ENCODE measurements at regions not wholly inside any gene's neighbourhood (a gene's known extent, or its start where the extent isn't known, plus 50 kb on each side); places are given as distances from the start of the nearest gene placed in this dataset.

DNA sequence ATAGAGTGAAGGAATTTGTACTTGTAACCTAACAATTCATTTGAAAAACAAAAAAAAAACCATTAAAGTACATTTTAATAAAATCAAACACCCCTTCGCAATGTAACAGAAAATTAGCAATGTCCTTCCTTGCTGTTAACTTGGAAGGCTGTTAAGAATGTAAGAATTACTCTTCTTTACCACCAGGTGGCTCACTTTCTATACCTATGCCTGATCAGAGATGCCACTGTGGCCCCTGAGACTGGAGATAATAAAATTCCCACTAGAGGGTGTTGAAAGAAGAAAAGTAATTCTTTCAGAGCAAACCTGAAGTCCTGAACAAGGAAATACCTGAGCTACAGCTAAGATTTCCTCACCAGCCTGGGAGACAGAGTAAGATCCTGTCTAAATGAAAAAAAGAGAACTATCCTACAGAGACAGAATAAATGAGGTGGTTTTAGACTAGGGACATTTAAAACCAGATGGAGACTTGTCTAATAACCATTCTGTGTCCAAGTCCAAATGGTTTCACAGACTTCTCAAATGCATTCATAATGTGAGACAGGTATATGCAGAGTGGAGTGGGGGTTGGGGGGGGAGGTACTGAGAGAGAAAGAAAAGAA, 1089.3 kb downstream of the FAM181B start:
- TF ChIP-seq POLR2A (IDR thresholded peaks at IDR 0.05; ENCODE audit: low read length) (no peak), GATA1 (IDR thresholded peaks at IDR 0.05; ENCODE audit: low read depth, low read length) (no peak)
